GM13977 (cell line): ENCODE measurements at regions not wholly inside any gene's neighbourhood (a gene's known extent, or its start where the extent isn't known, plus 50 kb on each side); places are given as distances from the start of the nearest gene placed in this dataset.

ENCODE experiments used
- DNase-seq: peaks from one replicate; pipeline ENCODE4 v3.0.0; 2012; ENCODE audit warnings: low spot score
- in situ Hi-C: fragments of 300-500 bp; cut with MboI; formaldehyde crosslinking; loops from one replicate; pipeline ENCODE4 v1.12.0; 2022; ENCODE audit warnings: low sequenced_read_pairs, low pct_unique_long_range_greater_than_20kb, mixed read lengths, inconsistent platforms; ENCODE audit not compliant: unreplicated experiment
- TF ChIP-seq, protein P1 (sequence below): IDR thresholded peaks from 2 replicates; pipeline ENCODE4 v1.5.1; 2012; ENCODE audit warnings: mild to moderate bottlenecking, control low read depth; ENCODE audit not compliant: insufficient read depth; ENCODE audit errors: extremely low read depth, missing control alignments

- in situ Hi-C loops = no loop called here
- TF ChIP-seq, protein P1, sequence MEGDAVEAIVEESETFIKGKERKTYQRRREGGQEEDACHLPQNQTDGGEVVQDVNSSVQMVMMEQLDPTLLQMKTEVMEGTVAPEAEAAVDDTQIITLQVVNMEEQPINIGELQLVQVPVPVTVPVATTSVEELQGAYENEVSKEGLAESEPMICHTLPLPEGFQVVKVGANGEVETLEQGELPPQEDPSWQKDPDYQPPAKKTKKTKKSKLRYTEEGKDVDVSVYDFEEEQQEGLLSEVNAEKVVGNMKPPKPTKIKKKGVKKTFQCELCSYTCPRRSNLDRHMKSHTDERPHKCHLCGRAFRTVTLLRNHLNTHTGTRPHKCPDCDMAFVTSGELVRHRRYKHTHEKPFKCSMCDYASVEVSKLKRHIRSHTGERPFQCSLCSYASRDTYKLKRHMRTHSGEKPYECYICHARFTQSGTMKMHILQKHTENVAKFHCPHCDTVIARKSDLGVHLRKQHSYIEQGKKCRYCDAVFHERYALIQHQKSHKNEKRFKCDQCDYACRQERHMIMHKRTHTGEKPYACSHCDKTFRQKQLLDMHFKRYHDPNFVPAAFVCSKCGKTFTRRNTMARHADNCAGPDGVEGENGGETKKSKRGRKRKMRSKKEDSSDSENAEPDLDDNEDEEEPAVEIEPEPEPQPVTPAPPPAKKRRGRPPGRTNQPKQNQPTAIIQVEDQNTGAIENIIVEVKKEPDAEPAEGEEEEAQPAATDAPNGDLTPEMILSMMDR = no peak
- DNase-seq = no peak
Observed at GRCh38 chr10:6716516-6716915, 136.4 kb upstream of the PRKCQ start.

GRCh38 chr10:6713716-6714115, 133.6 kb upstream of the PRKCQ start:
- in situ Hi-C loops = no loop called here
- TF ChIP-seq, protein P1 = no peak
- no peak for DNase-seq

GRCh38 chr10:6713120-6713519, 133.0 kb upstream of the PRKCQ start:
- DNase-seq = no peak
- TF ChIP-seq, protein P1 = no peak
- in situ Hi-C loops = no loop called here

- in situ Hi-C loops = no loop called here
- no peak for DNase-seq
- TF ChIP-seq, protein P1 = no peak
Observed at GRCh38 chr10:6711881-6712280, 131.8 kb upstream of the PRKCQ start.

- DNase-seq = no peak
- in situ Hi-C loops = no loop called here
- TF ChIP-seq, protein P1 = no peak
Observed at GRCh38 chr10:6711408-6711841, 131.3 kb upstream of the PRKCQ start.

- TF ChIP-seq, protein P1 = no peak
- no peak for DNase-seq
- in situ Hi-C loops = no loop called here
Observed at GRCh38 chr10:6707352-6707751, 127.3 kb upstream of the PRKCQ start.

- no peak for DNase-seq
- TF ChIP-seq, protein P1 = no peak
- in situ Hi-C loops = no loop called here
Observed at GRCh38 chr10:6706725-6707124, 126.6 kb upstream of the PRKCQ start.
